GM18870 (cell line): ENCODE measurements at regions not wholly inside any gene's neighbourhood (a gene's known extent, or its start where the extent isn't known, plus 50 kb on each side); places are given as distances from the start of the nearest gene placed in this dataset.

Experiments used
- ATAC-seq: cut with Tn5 transposase; IDR thresholded peaks from one replicate; pipeline ENCODE4 v1.9.1; 2021; ENCODE audit warnings: moderate library complexity; ENCODE audit not compliant: unreplicated experiment

DNA sequence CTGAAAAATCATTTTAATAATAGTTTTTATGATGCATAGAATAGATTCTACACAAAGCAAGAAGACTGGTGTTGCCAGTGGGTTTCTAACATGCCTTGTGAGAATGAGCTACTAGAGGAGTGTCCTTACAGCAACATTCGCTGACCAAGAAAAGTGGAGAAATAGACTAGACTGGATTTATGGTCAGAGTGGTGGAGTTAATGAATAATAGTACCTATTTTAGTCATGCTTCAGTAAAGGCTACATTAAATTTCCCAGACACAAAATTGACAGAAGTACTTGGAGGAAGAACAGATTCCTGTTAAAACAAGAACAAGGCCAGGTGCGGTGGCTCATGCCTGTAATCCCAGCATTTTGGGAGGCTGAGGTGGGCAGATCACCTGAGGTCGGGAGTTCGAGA lies 539.2 kb downstream of the ETS1 start:
- ATAC-seq, result no peak

DNA sequence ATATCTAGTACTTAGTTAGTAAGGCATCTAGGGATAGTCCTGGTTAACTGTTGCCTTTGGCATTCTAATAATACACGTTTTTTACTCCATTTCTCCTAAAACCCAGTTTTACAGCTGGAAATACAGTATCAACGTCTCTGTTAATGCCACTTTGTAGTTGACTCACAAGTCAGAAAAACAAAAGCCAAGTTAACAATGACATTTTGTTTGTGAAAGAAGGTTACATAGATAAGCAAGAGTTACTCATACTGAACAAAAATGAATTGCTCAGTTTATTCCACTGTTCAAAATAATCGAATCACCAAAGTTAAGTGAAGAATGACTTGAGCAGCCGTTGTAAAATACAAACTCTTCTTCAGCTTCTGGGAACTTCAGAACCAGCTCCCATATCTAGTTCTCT lies 540.3 kb downstream of the ETS1 start:
- no peak for ATAC-seq

DNA sequence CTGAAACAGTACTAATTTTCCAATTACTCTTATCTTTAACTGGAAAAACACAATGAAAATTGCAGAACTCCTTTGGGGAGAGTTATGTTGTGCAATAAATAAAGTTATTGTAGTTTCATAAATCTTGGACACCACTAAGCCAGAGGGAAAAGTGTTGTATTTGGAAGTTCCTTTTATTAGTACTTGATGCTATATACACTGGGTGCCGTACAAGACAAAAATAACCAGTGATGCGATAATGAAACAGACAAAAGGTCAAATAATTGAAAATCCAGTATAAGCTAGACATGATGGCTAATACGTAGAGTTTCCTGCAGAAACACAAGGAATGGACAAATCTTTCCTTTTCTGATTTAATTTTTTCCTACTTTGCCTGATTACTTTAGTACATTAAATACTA lies 541.1 kb downstream of the ETS1 start:
- ATAC-seq, result no peak

DNA sequence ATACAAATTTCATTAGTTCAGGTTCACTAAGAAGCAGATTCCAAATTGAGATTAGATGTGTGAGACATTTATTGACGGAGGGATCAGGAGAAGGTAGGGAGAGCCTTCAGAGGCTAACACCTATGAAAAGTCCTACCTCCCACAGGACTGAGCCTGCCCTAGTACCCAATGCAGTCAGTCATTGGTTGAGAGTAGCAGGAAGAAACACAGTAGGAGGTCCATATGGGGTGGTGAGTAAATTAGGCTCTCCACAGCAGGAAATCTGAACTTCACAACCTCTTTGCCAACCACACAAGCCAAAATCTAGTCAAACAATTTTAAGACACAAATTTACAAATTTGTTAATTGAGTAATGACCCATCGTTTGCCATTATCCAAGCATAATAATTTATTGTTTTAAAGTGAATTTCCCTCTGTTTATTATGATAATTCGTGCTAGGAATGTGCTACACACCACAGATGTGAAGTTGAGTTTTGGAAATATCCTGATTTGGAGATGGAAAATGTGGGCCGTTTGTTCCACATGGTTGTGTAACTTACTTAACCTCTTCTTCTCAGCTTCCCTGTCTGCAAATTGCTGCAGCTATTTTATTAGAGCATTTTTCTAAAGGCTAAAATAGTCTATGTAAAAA lies 542.1 kb downstream of the ETS1 start:
- no peak for ATAC-seq

DNA sequence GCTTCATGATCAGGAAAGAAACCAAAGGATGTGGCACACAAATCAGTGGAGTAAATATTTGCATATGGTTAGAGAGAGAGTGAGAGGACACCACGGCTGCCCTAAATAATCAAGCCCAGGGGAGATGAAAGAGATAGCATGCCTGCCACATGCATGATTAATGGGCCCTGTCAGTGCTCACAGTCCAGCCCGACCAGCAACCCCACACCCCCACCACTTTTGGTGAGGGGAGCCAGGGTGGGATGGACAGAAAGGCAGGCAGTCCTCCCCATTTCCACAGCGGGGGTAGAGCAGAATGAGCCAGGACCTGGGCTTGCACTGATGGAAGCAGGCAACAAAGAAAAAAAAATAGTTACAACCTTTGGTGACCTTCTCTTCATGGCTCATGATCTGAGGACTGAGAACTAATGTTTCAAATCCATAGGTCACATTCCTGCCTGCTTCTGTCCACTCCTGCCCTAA lies 545.0 kb downstream of the ETS1 start:
- ATAC-seq, result no peak

DNA sequence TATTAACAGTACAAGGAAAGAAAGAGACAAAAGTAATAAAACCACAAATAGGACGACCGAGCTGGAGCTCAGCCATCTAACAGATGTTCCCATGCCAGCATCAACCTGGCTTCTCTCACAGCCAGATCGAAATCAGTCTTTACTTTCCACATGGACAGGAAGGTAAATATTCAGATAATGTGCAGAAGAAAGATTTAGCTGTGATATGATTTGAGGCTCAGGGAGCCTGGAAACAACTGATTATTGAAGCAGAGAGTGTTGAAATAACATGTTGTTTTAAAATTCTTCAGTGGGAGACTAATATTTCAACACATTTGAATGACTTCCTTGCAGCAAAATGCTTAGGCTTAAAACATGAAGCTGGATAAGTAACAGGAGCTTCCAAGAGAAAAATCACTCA lies 546.8 kb downstream of the ETS1 start:
- ATAC-seq, result no peak

DNA sequence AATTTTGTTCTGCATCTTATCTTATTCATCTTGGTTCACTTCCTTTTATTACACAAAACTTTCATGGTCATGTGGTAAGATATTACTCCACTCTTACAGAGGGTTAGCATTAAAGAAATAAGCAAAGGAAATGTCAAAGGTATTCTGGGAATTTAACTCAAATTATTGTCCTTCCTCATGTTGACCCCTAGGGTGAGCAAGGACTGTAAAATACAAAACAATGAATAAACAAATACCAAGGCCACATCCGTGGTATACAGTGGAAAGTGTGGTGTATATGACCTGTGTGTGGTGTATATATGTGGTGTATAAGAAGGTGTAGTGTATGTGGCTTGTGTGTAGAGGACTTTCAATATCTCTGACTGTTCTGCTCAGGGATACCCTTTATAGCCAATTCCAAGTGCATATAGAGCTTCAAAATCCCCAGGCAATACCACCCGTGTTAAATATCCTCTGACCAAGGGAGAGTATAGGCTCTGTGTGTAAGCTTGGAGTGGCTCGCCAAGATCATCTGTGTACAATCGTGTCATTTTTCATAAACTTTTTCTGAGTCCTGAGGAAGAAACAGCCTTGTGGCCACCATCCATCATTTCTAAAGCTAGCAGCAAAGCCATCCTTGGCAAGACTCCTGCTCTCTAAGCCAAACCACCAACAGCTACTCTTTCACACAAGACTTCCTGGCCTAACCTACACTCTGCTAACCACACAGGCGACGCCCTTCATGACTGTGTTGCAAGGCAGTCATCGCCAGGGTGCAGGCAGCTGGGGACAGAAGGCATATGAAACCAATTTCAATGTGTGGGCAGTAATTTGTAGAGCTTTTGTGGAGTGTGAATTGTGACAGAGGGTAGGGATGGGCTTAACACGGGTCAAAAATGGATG lies 548.0 kb downstream of the ETS1 start:
- peak; percentile 89 for ATAC-seq

DNA sequence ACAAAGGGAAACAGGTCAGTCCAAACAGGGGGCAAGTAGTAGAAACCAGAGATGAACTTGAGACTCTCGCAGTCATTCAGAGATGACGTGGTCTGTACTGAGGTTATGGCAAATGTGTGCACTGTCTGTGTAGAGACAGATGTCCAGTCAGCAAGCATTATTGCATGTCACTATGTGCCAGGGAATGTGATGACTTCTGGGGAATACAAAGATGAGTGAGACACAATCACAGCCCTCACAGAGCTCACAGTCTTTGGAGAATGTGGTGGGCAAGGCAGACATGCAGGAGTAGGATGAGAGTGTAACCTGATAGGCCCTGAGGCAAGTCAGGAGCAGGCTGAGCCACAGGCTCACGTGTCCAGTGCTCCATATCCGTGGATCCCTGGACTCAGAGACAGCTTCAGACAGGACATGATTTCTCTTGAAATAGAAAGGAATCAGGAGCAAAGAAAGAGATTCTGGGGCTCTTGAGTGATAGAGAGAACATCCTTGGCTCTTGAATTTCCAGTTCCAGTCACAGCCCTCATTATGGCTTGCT lies 550.7 kb downstream of the ETS1 start:
- no peak for ATAC-seq

DNA sequence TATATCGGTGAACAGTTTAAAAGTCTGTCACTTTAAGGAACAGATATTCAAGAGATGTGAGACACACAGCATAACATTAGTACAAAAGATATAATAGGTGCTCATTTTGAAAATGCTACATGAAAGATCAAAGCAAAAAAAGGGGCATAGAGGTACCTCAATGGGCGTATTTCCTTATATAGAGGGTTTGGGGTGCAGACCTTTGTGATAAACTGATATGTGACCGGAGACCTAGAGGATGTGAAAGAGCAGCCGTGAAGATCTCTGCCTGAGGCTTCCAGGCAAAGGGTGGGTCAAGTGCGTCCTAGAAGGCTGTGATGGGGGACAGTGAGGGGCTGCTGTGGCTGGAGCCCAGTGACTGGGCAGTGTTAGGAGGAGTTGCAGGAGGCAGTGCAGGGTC lies 551.4 kb downstream of the ETS1 start:
- no peak for ATAC-seq

DNA sequence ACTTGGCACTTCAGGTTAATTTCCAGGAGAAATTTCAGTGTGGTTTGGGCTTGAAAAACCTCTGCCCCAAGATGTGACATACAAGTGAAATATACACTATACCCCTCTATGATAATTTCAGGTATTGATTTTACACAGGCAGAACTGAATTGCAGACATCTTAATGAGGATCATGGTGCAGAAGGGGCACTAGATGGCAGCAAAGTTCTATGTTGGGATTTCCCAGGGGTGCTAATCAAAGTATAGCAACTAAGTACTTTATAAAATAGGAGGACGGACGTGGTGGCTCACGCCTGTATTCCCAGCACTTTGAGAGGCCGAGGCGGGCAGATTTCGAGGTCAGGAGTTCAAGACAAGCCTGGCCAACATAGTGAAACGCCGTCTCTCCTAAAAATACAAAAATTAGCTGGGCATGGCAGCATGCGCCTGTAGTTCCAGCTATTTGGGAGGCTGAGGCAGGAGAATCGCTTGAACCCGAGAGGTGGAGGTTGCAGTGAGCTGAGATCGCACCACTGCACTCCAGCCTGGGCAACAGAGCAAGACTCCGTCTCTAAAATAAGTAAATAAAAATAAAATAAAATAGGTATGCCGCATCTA lies 555.7 kb downstream of the ETS1 start:
- ATAC-seq, result peak; percentile 83

DNA sequence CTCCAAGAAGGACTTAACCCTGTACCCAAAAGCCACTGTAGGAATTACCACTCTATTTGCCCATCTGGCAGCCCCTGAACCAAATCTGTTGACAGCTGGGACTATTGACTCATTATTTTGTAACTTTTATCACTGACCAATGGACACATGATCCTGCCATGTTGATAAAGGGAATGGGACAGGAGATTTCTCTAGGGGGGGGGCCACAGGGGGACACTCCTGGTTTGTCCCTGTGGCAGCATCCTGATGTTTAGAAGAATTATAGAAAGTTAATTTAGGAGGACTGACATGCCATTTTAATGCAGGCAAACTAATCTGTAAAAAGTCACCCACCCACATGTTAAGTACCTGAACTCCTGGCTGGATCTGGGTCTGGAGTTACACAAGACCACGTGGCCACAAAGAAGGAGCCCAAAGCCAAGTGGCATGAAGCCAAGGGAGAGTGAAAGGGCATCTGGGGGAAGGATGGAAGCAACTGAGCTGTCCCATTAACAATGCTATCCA lies 558.1 kb downstream of the ETS1 start:
- no peak for ATAC-seq

DNA sequence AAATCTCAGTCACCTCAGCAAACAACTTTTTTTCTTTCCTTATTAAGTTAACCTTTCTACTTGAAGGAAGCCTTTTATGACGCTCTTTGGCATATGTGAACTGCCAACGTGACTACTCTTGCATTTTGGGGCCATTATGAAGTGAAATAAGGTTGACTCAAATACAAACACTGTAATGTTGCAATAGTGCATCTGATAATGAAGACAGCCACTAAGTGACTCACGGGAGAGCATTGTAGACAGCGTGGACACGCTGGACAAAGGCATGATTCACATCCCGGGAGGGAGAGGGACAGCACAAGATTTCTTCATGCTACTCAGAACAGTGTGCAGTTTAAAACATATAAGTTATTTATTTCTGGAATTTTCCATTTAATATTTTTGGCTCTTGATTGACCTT lies 560.8 kb downstream of the ETS1 start:
- no peak for ATAC-seq

DNA sequence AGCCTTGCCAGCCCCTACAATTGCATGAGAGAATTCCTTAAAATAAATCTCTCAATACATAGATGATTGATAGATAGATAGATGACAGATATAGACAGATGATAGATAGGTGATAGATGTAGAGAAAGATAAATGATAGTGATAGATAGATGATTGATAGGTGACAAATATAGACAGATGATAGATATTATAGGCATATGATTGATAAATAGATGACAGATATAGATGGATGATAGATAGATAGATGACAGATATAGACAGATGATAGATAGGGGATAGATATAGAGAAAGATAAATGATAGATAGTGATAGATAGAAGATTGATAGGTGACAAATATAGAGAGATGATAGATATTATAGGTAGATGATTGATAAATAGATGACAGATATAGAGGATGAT lies 564.6 kb downstream of the ETS1 start:
- no peak for ATAC-seq

DNA sequence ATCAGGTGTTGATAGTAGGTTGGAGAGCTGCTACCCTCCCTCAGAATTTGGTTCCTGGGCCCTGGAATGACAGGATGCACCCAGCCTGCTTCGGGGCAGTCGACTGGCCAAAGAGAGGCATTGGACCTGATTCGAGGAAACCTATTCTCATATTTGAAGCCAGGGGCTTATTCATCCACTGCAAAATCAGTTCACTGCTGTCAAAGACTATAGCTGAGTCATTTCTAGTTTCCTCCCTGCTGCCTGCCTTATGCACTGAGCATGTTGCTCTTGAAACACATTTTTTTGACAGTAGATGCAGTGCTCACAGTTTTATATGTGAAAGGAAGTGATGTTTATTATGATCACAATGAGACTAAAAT lies 565.4 kb downstream of the ETS1 start:
- ATAC-seq, result no peak

DNA sequence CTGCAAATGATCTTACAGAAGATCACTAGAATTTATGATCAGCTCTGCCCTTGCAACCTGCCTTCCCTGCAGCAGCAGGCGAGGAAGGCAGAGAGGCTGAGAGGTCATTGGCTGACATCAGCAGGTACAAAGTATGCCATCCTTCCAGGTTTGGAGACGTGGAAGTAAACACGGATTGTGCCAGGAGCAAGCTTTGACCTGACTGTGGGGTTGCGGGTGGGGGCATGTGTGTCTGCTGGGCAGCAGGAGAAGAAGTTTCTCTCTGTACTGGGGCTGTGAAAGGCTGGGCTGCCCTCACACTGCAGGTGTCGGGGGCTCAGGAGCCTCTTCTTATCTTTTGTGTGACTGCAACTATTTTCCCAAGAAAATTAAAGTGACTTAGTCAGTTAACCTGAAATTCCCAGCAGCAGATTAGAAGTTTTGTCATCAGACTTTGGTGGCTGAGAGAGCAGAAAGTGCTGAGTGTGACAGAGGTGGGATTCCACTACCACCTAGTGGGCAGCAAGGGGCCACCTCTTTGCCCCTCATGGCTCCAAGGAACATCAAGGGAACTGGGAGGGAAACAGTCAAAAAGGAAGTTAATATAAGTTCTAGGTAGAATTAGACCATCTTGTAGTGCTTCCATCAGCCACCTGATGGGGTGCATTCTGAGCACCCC lies 565.9 kb downstream of the ETS1 start:
- no peak for ATAC-seq

DNA sequence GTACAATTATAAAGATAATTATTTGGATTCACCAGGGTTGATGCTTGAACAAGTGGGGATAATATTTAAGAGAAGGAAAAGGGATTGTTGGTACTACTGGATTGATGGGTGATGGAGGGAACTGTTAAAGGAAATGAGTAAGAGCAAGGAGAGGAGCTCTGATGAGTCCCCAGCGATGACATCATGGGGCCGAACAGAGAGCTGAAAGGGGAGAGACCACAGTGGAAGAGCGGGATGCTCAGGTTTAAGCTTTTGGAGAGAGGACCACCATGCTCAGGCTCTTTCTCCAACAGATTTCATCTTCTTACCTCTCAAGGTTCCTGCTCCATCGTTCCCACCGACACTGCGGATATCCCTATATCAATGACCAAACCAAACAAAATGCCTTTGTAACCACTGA lies 568.7 kb downstream of the ETS1 start:
- no peak for ATAC-seq

DNA sequence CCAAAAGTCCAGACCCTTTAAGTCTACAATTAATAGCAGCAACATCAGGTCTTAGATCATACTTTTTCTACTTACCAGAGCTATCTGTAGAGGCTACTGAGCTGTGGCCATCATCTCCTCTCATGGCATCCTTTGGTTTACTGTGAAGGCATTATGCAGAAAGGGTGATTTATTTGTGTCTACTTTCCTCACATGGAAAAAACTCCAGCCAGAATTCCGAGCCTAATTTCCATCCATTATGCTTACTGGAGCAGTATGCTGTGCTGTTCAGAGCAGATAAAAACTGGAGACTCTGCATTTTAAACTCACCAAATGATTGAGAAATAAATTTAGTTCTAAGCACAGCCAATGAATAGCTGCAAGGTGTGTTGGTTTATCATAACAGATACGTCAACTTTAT lies 581.8 kb downstream of the ETS1 start:
- no peak for ATAC-seq

DNA sequence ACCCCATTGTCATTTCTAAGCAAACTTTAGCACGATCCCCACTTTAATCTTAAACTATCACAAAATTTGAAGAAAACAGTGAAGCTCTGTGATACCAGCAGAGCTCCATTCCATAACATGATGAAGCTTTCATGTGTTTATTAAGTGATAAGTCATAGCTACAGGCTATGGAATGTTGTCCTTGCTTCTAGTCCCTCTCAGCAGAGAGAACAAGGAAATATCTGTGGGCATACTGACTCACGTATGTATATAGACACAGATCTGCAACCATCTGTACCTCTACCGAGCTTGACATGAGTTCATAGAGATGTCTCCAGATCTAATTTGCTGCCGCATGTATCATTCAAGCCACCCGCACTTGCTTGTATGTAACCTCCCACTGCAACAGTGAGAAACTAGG lies 588.9 kb downstream of the ETS1 start:
- ATAC-seq, result no peak

DNA sequence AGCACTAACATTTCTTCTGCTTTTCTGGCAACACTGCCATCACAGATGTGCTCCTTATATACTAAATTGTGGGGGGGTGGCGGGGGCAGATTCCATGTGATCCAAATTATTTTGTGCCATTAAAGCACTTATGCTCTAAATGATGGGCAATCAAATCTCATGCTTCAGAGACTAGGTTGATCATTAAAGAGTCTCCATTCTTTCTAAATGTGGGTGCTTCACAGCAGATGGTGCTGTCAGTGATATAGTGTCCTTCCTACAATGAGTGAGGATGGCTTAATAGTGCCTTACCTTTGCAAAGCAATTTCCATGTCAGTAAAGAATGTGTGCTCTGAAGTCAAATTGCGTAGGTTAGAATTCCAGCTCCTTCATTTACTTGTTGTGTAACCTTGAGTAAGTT lies 589.8 kb downstream of the ETS1 start:
- ATAC-seq, result no peak

DNA sequence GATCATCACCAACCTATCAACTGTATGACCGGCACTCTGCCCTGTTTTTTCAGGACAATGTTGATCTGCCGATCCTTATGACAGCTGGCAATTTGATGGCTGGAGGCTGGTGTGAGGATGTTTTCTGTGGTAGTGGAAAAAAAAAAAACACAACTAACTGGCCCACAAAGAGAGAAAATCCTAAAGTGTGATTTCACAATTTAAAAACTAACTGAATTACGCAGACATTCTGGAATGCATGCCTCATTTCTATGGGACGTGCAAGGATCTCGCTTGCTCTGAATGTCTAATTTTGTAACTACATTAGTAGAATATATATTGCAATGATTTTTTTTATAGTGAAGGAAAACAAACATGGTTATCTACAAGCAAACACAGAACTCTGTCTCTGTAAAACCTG lies 590.5 kb downstream of the ETS1 start:
- ATAC-seq, result no peak

DNA sequence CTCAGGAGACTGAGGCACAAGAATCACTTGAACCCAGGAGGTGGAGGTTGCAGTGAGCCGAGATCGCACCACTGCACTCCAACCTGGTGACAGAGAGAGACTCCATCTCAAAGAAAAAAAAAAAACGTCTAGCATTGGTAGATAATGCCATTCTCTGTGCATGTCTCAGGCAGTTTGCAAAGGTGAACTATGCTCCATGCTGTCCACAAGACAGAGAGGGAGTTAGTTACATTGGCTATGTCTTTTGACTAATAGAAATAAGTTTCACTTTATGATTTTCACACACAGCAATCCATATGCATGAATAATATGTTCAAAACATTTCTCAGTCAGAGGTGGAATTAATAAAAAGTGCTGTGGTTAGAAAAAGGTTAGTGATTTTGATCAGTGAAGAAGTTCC lies 591.4 kb downstream of the ETS1 start:
- ATAC-seq, result no peak
